AG04449 (cell line): ENCODE measurements at regions not wholly inside any gene's neighbourhood (a gene's known extent, or its start where the extent isn't known, plus 50 kb on each side); places are given as distances from the start of the nearest gene placed in this dataset.

Experiments used
- CTCF ChIA-PET: fragments of 350-600 bp; formaldehyde crosslinking; extraction: SDS; loops from one replicate; lab custom pipeline; 2021; ENCODE audit warnings: antibody characterized with exemption; lab: Yijun Ruan, JAX
- POLR2A ChIA-PET: fragments of 400-600, 350-600 bp; formaldehyde crosslinking; extraction: SDS; loops from one replicate; lab custom pipeline; 2020; ENCODE audit warnings: antibody characterized with exemption, inconsistent platforms; lab: Yijun Ruan, JAX
- DNase-seq: peaks from one replicate; pipeline ENCODE4 v3.0.0-alpha.2; 2010; ENCODE audit warnings: low read depth, low spot score
- H3K4me3 ChIP-seq: 2 replicates; pipeline ENCODE4 v1.5.1; 2011; ENCODE audit warnings: low read depth, mild to moderate bottlenecking, control low read depth, low read length
- TF ChIP-seq, protein P1 (sequence below): IDR thresholded peaks from one replicate; pipeline ENCODE4 v1.5.1; 2011; ENCODE audit warnings: mild to moderate bottlenecking, moderate library complexity, low read length, control low read depth, inconsistent platforms; ENCODE audit not compliant: insufficient read depth; ENCODE audit errors: missing control alignments

DNA sequence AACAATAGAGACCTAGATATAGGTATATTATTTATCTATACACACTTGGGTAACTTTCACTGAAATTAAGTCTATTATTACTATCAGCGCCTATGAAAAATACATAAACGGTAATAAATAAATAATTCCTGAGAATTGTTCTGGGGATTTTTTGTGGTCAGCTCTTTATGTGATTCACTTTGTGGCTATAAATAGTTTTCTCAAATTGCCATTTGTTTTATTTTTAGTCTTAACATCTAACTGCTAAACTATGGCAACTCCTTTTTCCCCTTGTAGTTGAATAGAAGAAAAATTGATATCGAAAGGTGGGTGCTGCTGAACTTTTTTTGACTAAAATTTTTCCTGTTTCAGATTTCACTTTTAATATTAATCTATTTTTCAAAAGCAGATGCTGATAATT is 189.0 kb downstream of the VGLL3 start:
- CTCF ChIA-PET = no interaction called here
- TF ChIP-seq, protein P1, sequence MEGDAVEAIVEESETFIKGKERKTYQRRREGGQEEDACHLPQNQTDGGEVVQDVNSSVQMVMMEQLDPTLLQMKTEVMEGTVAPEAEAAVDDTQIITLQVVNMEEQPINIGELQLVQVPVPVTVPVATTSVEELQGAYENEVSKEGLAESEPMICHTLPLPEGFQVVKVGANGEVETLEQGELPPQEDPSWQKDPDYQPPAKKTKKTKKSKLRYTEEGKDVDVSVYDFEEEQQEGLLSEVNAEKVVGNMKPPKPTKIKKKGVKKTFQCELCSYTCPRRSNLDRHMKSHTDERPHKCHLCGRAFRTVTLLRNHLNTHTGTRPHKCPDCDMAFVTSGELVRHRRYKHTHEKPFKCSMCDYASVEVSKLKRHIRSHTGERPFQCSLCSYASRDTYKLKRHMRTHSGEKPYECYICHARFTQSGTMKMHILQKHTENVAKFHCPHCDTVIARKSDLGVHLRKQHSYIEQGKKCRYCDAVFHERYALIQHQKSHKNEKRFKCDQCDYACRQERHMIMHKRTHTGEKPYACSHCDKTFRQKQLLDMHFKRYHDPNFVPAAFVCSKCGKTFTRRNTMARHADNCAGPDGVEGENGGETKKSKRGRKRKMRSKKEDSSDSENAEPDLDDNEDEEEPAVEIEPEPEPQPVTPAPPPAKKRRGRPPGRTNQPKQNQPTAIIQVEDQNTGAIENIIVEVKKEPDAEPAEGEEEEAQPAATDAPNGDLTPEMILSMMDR = no peak
- POLR2A ChIA-PET = no interaction called here
- DNase-seq = no peak
- no peak overlapping the region for H3K4me3 ChIP-seq

DNA sequence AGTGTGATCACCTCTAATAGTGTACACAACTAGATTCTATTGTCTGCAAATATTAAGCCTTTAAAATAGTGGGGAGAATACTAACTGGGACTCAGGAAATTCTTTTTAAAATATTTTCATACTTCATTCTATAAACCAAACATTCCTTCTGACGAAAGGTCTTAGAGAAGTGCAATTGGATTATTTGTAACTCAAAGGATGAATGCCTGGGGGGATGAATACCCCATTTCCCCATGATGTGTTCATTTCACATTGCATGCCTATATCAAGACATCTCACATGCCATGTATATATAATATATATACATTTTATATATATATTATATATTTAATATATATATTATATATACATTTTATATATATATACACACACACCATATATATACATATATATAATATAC is 189.9 kb downstream of the VGLL3 start:
- POLR2A ChIA-PET = no interaction called here
- no peak overlapping the region for H3K4me3 ChIP-seq
- DNase-seq = no peak
- TF ChIP-seq, protein P1 = no peak
- CTCF ChIA-PET = no interaction called here

DNA sequence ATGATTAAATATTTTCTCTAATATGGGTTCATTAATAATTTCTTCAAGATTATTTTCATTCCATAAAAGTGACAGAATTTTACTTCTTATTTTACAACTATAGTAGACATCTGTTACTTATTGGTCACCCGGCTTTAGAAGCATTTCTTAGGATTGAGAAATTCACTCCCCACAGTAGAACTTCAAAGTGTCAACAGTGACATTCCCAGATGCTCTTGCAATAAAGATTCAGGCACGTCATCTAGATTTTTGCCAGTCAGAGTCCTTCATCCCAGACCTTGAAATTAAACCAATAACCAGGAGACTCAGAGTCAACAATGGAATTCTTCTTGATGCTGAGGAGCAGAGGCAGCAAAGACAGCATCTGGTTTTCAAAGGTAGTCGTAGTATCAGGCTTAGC is 190.8 kb downstream of the VGLL3 start:
- no peak for DNase-seq

DNA sequence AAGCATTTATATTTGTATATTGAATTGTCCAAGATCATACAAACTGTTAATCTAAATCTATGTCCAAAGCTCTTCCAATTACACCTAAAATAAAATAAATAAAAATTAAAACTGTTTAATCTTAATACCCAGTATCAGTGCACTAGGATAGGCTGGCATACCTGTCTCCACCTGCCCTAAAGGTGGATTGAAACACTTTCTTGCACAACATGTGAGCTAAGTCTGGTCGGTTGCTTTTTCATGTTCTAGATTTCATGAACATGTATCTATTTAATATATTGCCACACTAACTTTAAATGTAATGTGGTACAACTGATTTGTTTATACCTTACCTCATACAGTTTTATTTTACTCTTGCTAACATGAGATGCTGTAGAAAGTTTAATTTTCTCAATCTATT is 193.0 kb downstream of the VGLL3 start:
- TF ChIP-seq, protein P1 = no peak
- CTCF ChIA-PET = interaction anchor here (0.7 to 1.3 kb wide), 3 partner anchors 9 to 173 kb away, joined by 3 read pairs; no protein-coding TSS in a partner anchor
- POLR2A ChIA-PET = no interaction called here
- no peak overlapping the region for H3K4me3 ChIP-seq
- no peak for DNase-seq

More for the DNA sequence above, 190.8 kb downstream of the VGLL3 start:
- POLR2A ChIA-PET = no interaction called here
- TF ChIP-seq, protein P1 = no peak
- CTCF ChIA-PET = no interaction called here
- H3K4me3 ChIP-seq = no peak overlapping the region

DNA sequence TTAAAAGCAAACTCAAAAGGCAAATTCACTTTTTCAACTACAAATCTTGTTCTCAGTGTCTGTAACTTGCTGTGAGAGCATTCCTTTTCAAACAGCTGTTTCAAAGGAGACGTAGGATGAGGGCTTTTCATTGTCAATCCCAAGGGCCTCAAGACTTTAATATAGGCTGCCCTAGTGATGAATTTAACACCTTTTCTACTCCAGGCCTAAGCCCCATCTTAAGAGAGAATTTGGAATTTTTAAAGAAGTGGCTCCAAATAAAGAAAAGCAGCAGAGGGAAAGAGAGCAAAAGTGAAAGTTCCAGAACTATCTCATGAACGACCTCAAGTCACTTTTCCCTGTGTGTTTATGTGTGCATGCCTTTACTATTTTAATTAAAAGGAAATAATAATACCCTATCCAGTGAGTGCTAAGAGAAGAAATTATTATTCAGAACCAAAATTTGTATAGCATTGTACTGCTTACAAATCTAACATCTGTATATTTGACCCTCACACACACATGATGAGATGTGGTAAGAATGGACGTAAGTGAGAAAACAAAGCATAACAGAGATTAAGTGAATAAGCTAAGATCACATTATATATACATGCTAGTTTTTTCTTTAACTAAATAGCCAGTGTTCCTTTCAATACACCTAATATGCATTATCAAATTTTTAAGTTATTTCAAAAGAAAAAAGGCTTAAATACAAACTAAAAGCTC is 196.4 kb downstream of the VGLL3 start:
- no peak for DNase-seq
- CTCF ChIA-PET = interaction anchor here (1.4 to 1.5 kb wide), 2 partner anchors 23 to 289 kb away, joined by 3 read pairs; no protein-coding TSS in a partner anchor
- TF ChIP-seq, protein P1 = no peak
- peak overlapping the region; percentile 2; the same call in 1 of the 2 replicates for H3K4me3 ChIP-seq
- POLR2A ChIA-PET = interaction anchor here (0.8 kb wide), 1 partner anchor 295 kb away, joined by 3 read pairs; no protein-coding TSS in a partner anchor

DNA sequence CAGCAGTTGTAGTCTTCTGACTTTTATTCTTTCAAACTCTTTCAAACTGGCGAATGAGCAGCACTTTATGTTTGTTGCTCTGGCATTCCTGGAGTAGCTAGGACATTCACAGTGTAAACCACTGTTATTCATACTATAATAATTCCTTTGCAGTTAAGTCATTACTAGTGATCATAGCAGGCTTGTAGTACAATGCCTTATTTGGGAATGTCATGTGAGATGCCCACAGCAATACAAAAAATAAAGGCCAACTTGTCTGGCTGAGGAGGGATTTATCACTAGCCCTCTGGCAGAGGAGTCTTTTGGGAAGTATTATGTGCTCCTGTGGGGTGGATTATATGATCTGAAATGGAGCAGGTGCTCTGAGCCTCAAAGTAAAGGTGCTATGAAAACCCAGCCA is 197.2 kb downstream of the VGLL3 start:
- TF ChIP-seq, protein P1 = no peak
- H3K4me3 ChIP-seq = no peak overlapping the region
- POLR2A ChIA-PET = interaction anchor here (0.8 kb wide), 1 partner anchor 296 kb away, joined by 3 read pairs; no protein-coding TSS in a partner anchor
- CTCF ChIA-PET = interaction anchor here (1.4 to 1.5 kb wide), 2 partner anchors 24 to 289 kb away, joined by 3 read pairs; no protein-coding TSS in a partner anchor
- DNase-seq = peak; percentile 92
